HG02885 (cell line): ENCODE measurements at regions not wholly inside any gene's neighbourhood (a gene's known extent, or its start where the extent isn't known, plus 50 kb on each side); places are given as distances from the start of the nearest gene placed in this dataset.
"Not testable (repeated sequence)": the region's sequence is repeated elsewhere in the genome, so short reads cannot be mapped to it uniquely, and the experiment has no call there.

Experiments
- ATAC-seq: cut with Tn5 transposase; IDR thresholded peaks from one replicate; pipeline ENCODE4 v1.9.1; 2021; ENCODE audit warnings: mild to moderate bottlenecking; ENCODE audit not compliant: unreplicated experiment, poor library complexity

DNA sequence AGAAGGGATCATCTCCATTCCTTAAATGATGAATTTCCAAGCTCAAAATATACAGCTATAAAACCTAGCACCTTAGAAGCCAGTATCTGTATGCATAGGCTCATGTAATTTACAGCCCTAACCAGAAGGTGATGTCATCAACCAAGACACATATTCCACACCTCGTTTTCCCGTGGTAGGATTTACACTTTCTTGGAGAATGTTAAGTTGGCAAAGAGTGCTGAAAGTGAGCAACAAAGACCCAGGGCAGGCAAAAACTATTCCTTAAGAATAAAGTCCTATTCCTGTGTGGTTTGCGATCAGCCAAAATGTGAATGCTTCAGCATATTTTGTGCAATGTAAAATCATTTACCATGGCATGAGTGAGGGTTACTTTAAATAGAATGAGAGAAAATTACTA lies 247.1 kb downstream of the OSR1 start:
- ATAC-seq: no peak

GRCh38 chr2:19109518-19109917 lies 248.9 kb downstream of the OSR1 start:
- ATAC-seq: no peak

- ATAC-seq: no peak
Measured at GRCh38 chr2:19106376-19106775, 252.0 kb downstream of the OSR1 start.

DNA sequence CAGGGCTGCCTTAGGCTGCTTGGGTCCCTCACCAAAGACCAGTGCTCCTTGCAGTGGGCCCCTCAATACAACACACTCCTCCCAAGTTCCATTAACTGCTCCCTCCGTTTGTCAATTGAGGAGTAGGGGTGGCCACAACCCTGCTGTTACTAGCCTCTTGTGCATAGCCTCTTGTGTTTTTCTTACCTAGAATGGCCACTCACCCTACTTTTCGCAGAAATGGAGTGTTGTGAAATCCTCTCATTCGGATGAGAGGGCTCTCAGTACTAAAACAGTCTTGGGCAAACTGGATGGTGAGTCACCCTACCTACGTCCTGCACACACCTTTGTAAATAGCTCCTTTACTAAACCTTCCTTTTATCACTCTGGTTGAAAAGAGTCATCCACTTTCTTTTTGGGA lies 253.9 kb downstream of the OSR1 start:
- no peak for ATAC-seq

DNA sequence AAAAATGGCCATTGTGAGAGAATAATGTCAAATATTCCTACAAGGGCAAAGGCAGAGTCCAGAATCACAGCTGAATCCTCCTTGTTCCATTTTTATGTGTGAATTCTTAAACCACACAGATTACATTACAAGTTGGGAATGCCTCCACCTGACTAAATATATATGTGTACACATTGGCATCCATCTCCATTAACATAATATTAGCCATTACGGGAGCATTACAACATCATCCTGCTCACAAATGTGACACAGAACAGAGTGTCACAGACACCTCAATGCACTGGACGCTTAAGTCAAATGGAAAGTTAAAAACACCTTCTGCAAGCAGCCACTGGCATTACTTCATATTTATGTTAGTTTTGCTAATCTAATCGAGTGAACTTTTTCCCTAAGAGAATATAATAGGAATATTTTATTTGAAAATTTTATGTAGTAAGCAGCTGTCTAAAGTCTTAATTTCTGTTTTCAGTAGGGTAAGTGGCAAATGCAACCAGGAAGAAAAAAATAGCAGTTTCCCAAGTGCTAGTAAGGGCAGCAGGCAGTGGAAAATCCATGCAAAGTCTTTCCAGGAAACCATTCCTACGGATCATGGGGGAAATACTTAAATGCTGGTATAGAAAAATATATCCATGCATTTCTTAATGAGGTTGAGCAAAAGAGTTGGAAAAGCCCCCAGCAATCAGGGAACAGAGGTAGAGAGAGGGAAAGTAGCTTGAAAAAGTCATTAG lies 255.6 kb downstream of the OSR1 start:
- ATAC-seq: no peak

GRCh38 chr2:19101968-19102367 lies 256.5 kb downstream of the OSR1 start:
- ATAC-seq: no peak

- ATAC-seq: no peak
Measured at GRCh38 chr2:19100570-19100969, 257.9 kb downstream of the OSR1 start.

DNA sequence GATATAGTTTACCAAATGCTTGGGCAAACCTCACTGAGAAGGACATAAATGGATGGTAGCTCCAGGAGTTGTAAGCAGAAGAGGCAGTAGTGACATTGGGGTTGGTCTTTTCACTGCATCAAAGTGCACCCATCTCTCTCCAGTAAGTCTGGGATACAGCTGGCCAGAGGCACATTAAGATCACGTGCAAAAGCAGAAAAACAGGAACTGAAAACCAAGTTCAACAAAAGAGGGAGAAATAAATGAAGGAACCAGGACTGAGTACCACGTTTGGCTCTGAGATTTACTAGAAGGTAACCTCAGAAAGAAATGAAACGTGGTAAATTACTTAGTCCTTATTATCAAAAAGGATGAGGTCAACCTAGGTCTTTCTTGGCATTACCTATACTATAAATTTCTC lies 259.2 kb downstream of the OSR1 start:
- ATAC-seq: no peak

DNA sequence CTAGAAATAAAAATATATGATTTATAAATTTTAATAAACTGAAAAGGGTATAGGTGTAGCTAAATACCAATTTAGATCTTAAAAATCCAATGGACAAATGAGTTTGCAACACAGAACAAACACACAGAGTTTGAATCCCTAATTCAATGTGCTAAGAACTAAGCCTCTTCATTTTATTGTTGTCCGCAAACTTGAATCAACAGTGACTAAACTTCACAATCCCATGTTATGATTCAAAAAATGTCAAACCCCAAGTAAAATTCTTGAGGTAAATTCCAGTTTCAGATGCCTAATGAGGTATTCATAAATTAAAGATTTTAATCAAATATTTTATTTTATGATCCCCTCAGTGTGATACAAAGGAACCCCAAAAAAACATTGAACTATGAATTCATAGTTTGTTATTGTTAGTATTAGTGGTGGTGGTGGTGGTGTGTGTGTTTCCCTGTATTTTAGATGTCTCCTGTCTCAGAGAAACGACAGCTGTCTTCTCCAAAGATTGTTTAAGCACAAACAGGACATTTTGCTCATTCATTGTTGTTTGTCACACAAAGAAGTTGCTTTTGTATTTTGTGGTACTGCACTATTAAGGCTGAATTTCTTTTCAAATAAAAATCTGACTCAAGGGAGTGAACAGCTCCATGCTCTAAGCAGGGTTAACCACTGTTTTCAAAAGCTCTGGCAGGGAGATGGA lies 259.8 kb downstream of the OSR1 start:
- no peak for ATAC-seq

- ATAC-seq: not testable (repeated sequence)
Measured at GRCh38 chr2:19089476-19089875, 268.9 kb downstream of the OSR1 start.

GRCh38 chr2:19086231-19086651 lies 272.2 kb downstream of the OSR1 start:
- ATAC-seq: no peak

DNA sequence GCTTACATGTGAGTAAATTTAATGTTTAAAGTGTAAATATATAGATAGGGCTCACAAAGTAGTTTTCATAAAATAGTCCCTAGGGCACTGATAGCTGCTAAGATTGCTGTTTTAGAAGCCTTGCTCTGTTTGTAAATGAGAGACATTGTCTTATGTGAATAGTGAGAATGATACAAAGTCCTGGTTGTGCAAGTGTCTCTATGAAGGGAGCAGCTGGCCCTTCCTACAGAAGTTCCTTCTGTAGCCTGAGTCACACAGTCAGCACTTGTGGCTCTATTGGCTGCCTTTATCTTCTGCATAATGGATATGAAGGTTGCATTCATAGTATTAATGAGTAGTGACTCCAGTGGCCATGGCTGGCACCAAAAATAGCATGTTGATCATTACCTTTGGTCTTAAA lies 279.7 kb downstream of the OSR1 start:
- no peak for ATAC-seq

GRCh38 chr2:19073522-19073921 lies 284.9 kb downstream of the OSR1 start:
- no peak for ATAC-seq

DNA sequence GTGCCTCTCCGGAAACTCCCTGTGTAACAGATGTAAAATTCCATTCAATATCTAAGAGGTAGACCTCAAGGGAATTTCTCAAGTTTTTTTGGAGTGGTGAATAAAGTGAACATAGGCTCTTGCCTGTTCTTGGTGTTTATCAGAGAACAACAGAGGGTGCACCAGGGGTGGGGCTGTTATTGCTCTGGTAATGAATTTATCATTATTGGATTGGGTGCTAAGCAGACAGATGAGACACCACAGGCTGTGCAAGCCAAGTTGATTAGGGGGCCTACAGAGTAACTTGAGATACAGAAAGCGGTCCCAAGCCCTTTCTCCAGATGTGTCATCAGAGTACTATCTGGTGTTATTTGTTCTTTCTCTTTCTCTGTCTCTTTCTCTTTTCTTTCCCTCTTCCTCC lies 286.3 kb downstream of the OSR1 start:
- no peak for ATAC-seq

DNA sequence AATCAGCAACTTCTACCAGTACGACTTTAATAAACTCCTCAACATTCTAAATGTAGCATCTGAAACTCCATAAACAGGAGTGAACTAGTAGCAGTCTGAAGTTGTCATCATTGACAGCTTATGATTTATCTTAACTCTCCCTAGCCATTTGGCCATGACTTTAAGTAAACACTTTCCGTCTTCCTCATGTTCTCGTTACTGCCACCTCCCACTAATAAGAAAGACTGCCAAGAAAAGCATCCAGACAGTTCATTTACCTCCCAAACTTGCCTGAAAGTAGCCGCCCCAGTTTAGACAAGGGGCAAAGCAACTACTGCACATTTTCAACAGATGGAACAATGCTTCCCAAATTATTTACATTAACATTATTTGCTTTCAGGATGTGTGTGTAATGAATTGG lies 287.5 kb downstream of the OSR1 start:
- no peak for ATAC-seq

- no peak for ATAC-seq
Measured at GRCh38 chr2:19068206-19068605, 290.2 kb downstream of the OSR1 start.

DNA sequence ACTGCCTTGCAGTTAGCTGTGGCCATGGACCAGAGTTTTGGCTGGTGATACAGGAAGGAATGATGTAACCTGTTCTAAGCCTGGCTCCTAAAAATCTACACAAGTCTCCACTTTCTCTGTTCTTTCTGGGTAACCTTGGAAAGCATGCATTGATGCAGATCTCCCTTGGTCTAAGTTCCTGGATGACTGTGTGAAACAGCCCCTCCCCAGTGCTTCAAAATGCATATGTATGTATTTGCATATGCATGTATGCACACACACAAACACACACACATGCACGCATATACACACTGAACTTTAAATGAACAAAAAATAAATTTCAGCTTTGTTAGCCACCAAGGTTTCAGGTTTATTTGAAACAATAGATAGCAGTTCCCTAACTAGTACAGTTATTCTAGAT lies 296.1 kb downstream of the OSR1 start:
- no peak for ATAC-seq

- no peak for ATAC-seq
Measured at GRCh38 chr2:19059076-19059475, 299.3 kb downstream of the OSR1 start.

GRCh38 chr2:19051203-19051831 lies 307.1 kb downstream of the OSR1 start:
- no peak for ATAC-seq

DNA sequence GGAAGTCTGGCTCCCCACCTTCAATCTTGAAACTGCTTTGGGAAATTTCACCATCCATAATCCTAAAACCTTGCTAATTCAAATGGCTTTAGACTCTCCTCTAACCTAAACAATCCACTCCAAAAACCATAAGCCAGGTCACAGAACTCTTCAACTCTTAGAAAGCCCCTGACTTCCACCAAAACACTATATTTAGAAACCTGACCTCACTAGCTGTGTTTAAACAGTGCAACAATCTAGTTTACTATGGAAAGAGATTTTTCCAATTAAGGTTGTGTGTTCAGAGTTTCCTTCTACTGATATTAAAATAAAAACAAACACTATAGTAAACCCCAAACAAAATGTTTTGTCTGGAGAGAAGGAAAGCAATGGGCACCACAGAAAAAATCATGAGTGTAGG lies 308.1 kb downstream of the OSR1 start:
- ATAC-seq: no peak

- ATAC-seq: no peak
Measured at GRCh38 chr2:19048593-19049266, 309.7 kb downstream of the OSR1 start.
